Keratinocyte (primary cell): ENCODE measurements at regions not wholly inside any gene's neighbourhood (a gene's known extent, or its start where the extent isn't known, plus 50 kb on each side); places are given as distances from the start of the nearest gene placed in this dataset.

Experiments
- DNase-seq: peaks from one replicate; pipeline ENCODE4 v3.0.0-alpha.2; 2011; ENCODE audit warnings: low read depth, missing footprints, low spot score
- FAIRE-seq: peaks from 2 replicates; lab custom pipeline; 2011; peaks lifted over from hg19 to GRCh38; lab: Jason Lieb, UNC
- H2AFZ ChIP-seq: 2 replicates; pipeline ENCODE4 v1.6.0; 2012; ENCODE audit warnings: low read length, control low read depth, inconsistent platforms; ENCODE audit not compliant: control insufficient read depth
- H3K27ac ChIP-seq: 2 replicates; pipeline ENCODE4 v1.5.1; 2011; ENCODE audit warnings: low read length; ENCODE audit not compliant: control insufficient read depth, insufficient read depth
- H3K27me3 ChIP-seq: 3 replicates; pipeline ENCODE4 v1.6.0; 2011; ENCODE audit warnings: low read length; ENCODE audit not compliant: control insufficient read depth, insufficient read depth; ENCODE audit errors: extremely low read depth
- H3K36me3 ChIP-seq, 2 experiments: 2 replicates in 1 of 2; 3 replicates in 1 of 2; pipeline ENCODE4 v1.5.1; 2011; ENCODE audit warnings: low read length in 2 of 2, mild to moderate bottlenecking in 1 of 2; ENCODE audit not compliant: control insufficient read depth in 2 of 2, insufficient read depth in 2 of 2; ENCODE audit errors: extremely low read depth in 1 of 2
- H3K4me1 ChIP-seq: 3 replicates; pipeline ENCODE4 v1.5.1; 2011; ENCODE audit warnings: low read length; ENCODE audit not compliant: control insufficient read depth, insufficient read depth; ENCODE audit errors: extremely low read depth
- H3K4me2 ChIP-seq: 3 replicates; pipeline ENCODE4 v1.6.0; 2011; ENCODE audit warnings: low read depth, low read length; ENCODE audit not compliant: control insufficient read depth, insufficient read depth; ENCODE audit errors: extremely low read depth
- H3K4me3 ChIP-seq, 3 experiments: fragments of 200-600 bp in 1 of 3; sonication (generic) in 1 of 3; 2 replicates in 2 of 3; 3 replicates in 1 of 3; pipeline ENCODE4 v1.5.1; 2011 to 2016; ENCODE audit warnings: low read length in 3 of 3, mild to moderate bottlenecking in 3 of 3, control low read depth in 2 of 3, inconsistent platforms in 1 of 3, low read depth in 1 of 3, mixed read lengths in 1 of 3, mixed run types in 1 of 3, moderate library complexity in 1 of 3; ENCODE audit not compliant: control insufficient read depth in 2 of 3, insufficient read depth in 2 of 3; ENCODE audit errors: extremely low read depth in 1 of 3
- H3K79me2 ChIP-seq: 2 replicates; pipeline ENCODE4 v1.6.0; 2012; ENCODE audit warnings: low read length; ENCODE audit not compliant: control insufficient read depth, insufficient read depth
- H3K9ac ChIP-seq: 3 replicates; pipeline ENCODE4 v1.6.0; 2011; ENCODE audit warnings: low read length; ENCODE audit not compliant: control insufficient read depth, insufficient read depth; ENCODE audit errors: extremely low read depth
- H3K9me1 ChIP-seq: 3 replicates; pipeline ENCODE4 v1.6.0; 2011; ENCODE audit warnings: low read length; ENCODE audit not compliant: control insufficient read depth, insufficient read depth; ENCODE audit errors: extremely low read depth
- H3K9me3 ChIP-seq: 2 replicates; pipeline ENCODE4 v1.5.1; 2012; ENCODE audit warnings: low read depth, low read length; ENCODE audit not compliant: control insufficient read depth
- H4K20me1 ChIP-seq: 3 replicates; pipeline ENCODE4 v1.6.0; 2011; ENCODE audit warnings: low read length; ENCODE audit not compliant: control insufficient read depth, insufficient read depth; ENCODE audit errors: extremely low read depth
- EZH2 ChIP-seq: IDR thresholded peaks from one replicate; pipeline ENCODE4 v1.6.1; 2012; ENCODE audit warnings: inconsistent platforms, mild to moderate bottlenecking, low read length, moderate library complexity
- dilution Hi-C: fragments of 300-500 bp; cut with MboI; formaldehyde crosslinking; loops from one replicate; pipeline ENCODE4 v1.7.0; 2020; ENCODE audit warnings: low sequenced_read_pairs; ENCODE audit not compliant: extremely low pct_ligation_motif_present
- TF ChIP-seq, protein P1 (sequence below), 3 experiments: IDR thresholded peaks in 1 of 3; conservative IDR thresholded peaks in 1 of 3; optimal IDR thresholded peaks in 1 of 3; 2 replicates in 2 of 3; 3 replicates in 1 of 3; pipeline versions ENCODE3 to v1.5.1; 2011; ENCODE audit warnings: low read length in 3 of 3, mild to moderate bottlenecking in 3 of 3, moderate library complexity in 2 of 3, control low read depth in 1 of 3, inconsistent platforms in 1 of 3; ENCODE audit not compliant: insufficient read depth in 2 of 3; ENCODE audit errors: extremely low read depth in 1 of 3

DNA sequence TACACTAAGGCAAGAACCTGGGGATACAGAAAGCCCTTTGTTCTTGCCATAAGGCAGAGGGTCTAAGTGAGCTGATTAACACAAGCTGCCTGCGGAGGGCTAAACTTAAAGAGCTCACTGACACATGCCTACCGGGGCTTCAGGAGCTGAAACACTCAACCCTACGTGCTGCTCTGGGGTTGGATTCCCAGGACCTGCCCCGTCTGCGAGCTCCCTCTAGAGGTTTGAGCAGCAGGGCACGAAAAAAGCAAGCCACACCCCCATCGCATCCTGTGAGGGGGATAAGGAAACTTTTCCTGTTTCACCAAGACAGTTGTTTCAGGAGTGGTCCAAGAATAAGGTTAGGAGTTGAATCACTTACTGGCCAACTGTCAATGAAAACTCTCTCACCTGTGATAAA lies 562.1 kb downstream of the TMX3 start:
- H3K9me1 ChIP-seq = no peaks in the 10 kb centered on the region
- no peaks in the 10 kb centered on the region for H4K20me1 ChIP-seq
- FAIRE-seq (no peak), DNase-seq (no peak)
- H3K27ac ChIP-seq = no peak overlapping the region
- H3K9ac ChIP-seq = no peak overlapping the region
- H3K36me3 ChIP-seq = no peaks in the 10 kb centered on the region
- H3K4me3 ChIP-seq = no peak overlapping the region
- TF ChIP-seq, protein P1, sequence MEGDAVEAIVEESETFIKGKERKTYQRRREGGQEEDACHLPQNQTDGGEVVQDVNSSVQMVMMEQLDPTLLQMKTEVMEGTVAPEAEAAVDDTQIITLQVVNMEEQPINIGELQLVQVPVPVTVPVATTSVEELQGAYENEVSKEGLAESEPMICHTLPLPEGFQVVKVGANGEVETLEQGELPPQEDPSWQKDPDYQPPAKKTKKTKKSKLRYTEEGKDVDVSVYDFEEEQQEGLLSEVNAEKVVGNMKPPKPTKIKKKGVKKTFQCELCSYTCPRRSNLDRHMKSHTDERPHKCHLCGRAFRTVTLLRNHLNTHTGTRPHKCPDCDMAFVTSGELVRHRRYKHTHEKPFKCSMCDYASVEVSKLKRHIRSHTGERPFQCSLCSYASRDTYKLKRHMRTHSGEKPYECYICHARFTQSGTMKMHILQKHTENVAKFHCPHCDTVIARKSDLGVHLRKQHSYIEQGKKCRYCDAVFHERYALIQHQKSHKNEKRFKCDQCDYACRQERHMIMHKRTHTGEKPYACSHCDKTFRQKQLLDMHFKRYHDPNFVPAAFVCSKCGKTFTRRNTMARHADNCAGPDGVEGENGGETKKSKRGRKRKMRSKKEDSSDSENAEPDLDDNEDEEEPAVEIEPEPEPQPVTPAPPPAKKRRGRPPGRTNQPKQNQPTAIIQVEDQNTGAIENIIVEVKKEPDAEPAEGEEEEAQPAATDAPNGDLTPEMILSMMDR (optimal IDR thresholded peaks at IDR 0.05 in 1 of 3, IDR thresholded peaks at IDR 0.05 in 1 of 3, conservative IDR thresholded peaks at IDR 0.05 in 1 of 3; ENCODE audit: extremely low read depth in 1 of 3, insufficient read depth in 2 of 3, low read length in 3 of 3) = peak in 1 of 3 experiments; percentile 18
- TF ChIP-seq EZH2 = no peak
- H3K27me3 ChIP-seq = no peaks in the 10 kb centered on the region
- no peak overlapping the region for H2AFZ ChIP-seq
- no peak overlapping the region for H3K4me2 ChIP-seq
- H3K9me3 ChIP-seq = no peaks in the 10 kb centered on the region
- dilution Hi-C loops = no loop called here
- H3K79me2 ChIP-seq = no peaks in the 10 kb centered on the region
- no peaks in the 10 kb centered on the region for H3K4me1 ChIP-seq

DNA sequence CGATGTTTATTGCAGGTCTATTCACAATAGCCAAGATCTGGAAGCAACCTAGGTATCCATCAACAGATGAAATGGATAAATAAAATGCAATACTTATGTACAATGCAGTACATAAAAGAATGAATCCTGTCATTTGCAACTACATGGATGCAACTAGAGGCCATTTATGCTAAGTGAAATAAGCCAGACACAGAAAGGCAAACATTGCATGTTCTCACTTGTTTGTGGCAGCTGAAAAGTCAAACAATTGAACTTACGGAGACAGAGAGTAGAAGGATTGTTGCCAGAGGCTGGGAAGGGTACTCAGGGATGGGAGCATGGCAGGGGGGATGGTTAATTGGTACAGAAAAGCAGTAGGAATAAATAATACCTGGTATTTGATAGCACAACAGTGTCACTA lies 563.9 kb downstream of the TMX3 start:
- H3K4me2 ChIP-seq = no peak overlapping the region
- H3K9me3 ChIP-seq = no peaks in the 10 kb centered on the region
- FAIRE-seq (no peak), DNase-seq (no peak)
- H3K4me3 ChIP-seq = no peak overlapping the region
- H4K20me1 ChIP-seq = no peaks in the 10 kb centered on the region
- dilution Hi-C loops = no loop called here
- no peak overlapping the region for H3K27ac ChIP-seq
- no peak overlapping the region for H3K9ac ChIP-seq
- no peaks in the 10 kb centered on the region for H3K4me1 ChIP-seq
- no peak for TF ChIP-seq EZH2
- TF ChIP-seq, protein P1 (optimal IDR thresholded peaks at IDR 0.05 in 1 of 3, IDR thresholded peaks at IDR 0.05 in 1 of 3, conservative IDR thresholded peaks at IDR 0.05 in 1 of 3; ENCODE audit: extremely low read depth in 1 of 3, insufficient read depth in 2 of 3, low read length in 3 of 3) = no peak
- no peaks in the 10 kb centered on the region for H3K36me3 ChIP-seq
- no peak overlapping the region for H2AFZ ChIP-seq
- no peaks in the 10 kb centered on the region for H3K79me2 ChIP-seq
- H3K27me3 ChIP-seq = no peaks in the 10 kb centered on the region
- H3K9me1 ChIP-seq = no peaks in the 10 kb centered on the region
